ENCODE measurements at regions not wholly inside any gene's neighbourhood (a gene's known extent, or its start where the extent isn't known, plus 50 kb on each side); places are given as distances from the start of the nearest gene placed in this dataset.

DNA sequence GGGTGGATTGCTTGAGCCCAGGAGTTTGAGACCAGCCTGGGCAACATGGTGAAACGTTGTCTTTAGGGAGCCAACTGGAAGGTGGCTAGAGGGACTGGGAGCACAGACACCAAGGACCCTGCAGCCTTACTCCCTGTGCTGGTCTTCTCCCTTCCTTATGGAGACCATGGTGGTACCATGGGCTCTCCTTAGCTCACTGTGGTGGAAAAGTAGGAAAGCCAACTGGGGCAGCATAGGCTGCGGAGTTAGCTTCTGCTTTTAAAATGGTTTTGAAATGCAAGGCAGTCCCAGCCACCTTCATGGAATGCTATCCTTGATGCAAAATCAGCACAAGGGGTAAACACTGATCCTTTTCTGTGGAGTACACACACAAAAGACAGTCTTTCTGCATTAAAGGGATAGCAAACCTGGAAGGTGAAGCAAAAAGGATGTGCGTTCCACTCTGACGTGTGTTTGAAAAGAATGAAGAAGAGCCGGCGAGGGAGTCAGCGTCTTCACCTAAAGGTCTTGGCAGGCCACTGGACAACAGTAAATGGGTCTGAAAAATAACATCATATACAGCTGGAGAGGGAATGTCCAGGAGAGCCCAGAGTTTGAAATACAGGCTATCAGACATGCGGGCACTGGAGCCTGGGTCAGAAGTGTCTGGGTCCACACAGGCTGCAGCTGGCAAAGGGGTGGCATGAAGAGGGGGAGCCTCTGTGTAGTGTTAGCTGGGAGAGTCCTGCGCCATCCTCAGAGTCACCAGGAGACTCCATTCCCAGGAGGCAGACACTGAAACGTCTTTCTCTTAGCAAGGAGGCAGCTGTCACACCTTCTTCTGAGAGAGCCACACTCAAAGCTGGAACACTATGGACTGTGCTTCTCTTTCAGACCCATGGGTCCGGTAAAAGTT, 58.5 kb downstream of the GPR6 start:
- TF ChIP-seq TCF12 (IDR thresholded peaks at IDR 0.05; ENCODE audit: low read depth) (no peak), EGR1 (IDR thresholded peaks at IDR 0.05) (no peak), TEAD4 (IDR thresholded peaks at IDR 0.05) (no peak)

DNA sequence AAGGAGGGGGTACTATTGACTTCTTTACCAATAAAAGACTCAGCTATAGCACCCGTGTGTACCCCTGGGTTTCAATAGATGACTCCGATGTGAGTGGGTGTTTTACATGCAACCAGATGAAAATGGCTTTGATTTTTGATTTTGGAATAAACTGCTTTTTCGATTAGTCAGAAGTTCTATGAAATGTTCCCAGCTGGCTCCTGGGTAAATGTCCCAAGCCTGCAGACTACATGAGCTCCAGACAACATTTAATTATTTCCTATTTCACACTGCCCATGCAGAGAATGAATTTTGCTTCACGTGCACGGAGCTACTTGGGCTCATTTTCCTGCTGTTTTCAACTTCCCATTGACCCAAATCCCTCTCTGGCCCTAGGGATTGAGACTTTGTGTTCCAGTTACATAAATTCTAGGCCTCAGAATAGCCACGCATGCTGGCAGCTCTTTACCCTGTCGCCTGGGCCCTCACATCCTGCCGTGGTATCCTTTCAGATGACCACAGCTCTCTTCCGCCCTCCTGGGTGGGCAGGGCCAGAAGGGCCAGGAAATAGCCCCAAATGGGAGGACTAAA, 59.7 kb downstream of the GPR6 start:
- TF ChIP-seq CREB1 (IDR thresholded peaks at IDR 0.05; ENCODE audit: low read depth) = no peak
- TF ChIP-seq, protein P1, sequence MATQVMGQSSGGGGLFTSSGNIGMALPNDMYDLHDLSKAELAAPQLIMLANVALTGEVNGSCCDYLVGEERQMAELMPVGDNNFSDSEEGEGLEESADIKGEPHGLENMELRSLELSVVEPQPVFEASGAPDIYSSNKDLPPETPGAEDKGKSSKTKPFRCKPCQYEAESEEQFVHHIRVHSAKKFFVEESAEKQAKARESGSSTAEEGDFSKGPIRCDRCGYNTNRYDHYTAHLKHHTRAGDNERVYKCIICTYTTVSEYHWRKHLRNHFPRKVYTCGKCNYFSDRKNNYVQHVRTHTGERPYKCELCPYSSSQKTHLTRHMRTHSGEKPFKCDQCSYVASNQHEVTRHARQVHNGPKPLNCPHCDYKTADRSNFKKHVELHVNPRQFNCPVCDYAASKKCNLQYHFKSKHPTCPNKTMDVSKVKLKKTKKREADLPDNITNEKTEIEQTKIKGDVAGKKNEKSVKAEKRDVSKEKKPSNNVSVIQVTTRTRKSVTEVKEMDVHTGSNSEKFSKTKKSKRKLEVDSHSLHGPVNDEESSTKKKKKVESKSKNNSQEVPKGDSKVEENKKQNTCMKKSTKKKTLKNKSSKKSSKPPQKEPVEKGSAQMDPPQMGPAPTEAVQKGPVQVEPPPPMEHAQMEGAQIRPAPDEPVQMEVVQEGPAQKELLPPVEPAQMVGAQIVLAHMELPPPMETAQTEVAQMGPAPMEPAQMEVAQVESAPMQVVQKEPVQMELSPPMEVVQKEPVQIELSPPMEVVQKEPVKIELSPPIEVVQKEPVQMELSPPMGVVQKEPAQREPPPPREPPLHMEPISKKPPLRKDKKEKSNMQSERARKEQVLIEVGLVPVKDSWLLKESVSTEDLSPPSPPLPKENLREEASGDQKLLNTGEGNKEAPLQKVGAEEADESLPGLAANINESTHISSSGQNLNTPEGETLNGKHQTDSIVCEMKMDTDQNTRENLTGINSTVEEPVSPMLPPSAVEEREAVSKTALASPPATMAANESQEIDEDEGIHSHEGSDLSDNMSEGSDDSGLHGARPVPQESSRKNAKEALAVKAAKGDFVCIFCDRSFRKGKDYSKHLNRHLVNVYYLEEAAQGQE (IDR thresholded peaks at IDR 0.05; ENCODE audit: low read depth) = no peak
- no peak for TF ChIP-seq EGR1 (IDR thresholded peaks at IDR 0.05)
- TF ChIP-seq, protein P2, sequence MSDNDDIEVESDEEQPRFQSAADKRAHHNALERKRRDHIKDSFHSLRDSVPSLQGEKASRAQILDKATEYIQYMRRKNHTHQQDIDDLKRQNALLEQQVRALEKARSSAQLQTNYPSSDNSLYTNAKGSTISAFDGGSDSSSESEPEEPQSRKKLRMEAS (IDR thresholded peaks at IDR 0.05) = no peak
- no peak for TF ChIP-seq NFIC (IDR thresholded peaks at IDR 0.05)
- TF ChIP-seq TAF1 (IDR thresholded peaks at IDR 0.05; ENCODE audit: low read depth) = no peak
- TF ChIP-seq, protein P3, sequence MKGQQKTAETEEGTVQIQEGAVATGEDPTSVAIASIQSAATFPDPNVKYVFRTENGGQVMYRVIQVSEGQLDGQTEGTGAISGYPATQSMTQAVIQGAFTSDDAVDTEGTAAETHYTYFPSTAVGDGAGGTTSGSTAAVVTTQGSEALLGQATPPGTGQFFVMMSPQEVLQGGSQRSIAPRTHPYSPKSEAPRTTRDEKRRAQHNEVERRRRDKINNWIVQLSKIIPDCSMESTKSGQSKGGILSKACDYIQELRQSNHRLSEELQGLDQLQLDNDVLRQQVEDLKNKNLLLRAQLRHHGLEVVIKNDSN (IDR thresholded peaks at IDR 0.05) = no peak
- TF ChIP-seq RAD21 (IDR thresholded peaks at IDR 0.05; ENCODE audit: low read depth) = no peak
- no peak for TF ChIP-seq ZBTB7A (IDR thresholded peaks at IDR 0.05; ENCODE audit: low read depth)
- no peak for TF ChIP-seq TEAD4 (IDR thresholded peaks at IDR 0.05)

DNA sequence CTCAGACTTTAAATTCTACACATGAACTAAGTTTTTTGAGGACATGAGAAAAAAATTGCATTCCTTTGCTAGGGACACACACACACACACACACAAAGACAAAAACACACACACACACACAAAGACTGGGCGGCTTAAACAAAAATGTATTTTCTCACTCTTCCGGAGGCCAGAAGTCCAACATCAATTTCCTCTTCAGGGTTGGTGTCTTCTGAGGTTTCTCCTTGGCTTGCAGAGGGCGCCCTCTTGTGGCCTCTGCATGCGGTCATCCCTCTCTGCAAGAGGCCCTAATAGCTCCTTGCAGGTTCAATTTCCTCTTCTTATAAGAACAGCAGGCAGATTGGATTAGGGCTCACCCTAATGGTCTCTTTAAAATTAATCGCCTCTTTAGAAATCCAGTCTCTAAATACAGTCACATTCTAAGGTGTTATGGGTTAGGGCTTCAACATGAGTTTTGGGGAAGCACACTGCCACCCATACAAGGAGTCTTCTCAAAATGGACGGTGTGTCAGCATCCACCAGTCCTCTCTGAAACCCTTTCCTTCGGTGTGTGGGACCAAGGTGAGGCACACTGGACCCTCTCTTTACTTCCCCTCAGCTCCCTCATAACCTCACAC, 61.4 kb downstream of the GPR6 start:
- TF ChIP-seq RAD21 (IDR thresholded peaks at IDR 0.05; ENCODE audit: low read depth) = peak; percentile 99
- no peak for TF ChIP-seq FOXM1 (IDR thresholded peaks at IDR 0.05; ENCODE audit: borderline replicate concordance, low read depth)
- TF ChIP-seq TCF12 (IDR thresholded peaks at IDR 0.05; ENCODE audit: low read depth) = no peak
- no peak for TF ChIP-seq EP300 (IDR thresholded peaks at IDR 0.05; ENCODE audit: borderline replicate concordance)
- TF ChIP-seq TAF1 (IDR thresholded peaks at IDR 0.05; ENCODE audit: low read depth) = no peak
- no peak for TF ChIP-seq EGR1 (IDR thresholded peaks at IDR 0.05)
- TF ChIP-seq CEBPB (IDR thresholded peaks at IDR 0.05) = no peak
- TF ChIP-seq, protein P2 (IDR thresholded peaks at IDR 0.05) = no peak

DNA sequence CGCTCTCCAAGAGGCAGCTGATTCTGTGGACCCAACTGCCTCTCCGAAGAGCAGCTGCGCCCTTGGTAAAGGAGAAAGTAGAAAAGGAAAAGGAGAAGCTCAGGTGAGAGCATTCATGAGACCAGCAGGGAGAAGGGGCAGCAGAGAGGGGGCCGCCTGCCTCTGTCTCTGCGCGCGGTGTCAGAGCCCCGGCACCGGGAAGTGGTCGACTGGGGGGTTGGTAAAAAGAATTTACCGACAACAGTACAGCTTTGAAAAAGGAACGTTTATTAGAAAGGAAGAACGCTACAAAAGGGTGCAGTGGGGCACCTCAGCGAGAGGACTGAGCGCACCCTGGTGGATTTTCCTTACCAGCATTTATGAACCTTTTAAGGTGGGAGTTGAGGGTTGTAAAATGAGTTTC, 61.9 kb downstream of the GPR6 start:
- peak; percentile 39 for TF ChIP-seq RAD21 (IDR thresholded peaks at IDR 0.05; ENCODE audit: low read depth)
- TF ChIP-seq, protein P1 (IDR thresholded peaks at IDR 0.05; ENCODE audit: low read depth) = no peak

DNA sequence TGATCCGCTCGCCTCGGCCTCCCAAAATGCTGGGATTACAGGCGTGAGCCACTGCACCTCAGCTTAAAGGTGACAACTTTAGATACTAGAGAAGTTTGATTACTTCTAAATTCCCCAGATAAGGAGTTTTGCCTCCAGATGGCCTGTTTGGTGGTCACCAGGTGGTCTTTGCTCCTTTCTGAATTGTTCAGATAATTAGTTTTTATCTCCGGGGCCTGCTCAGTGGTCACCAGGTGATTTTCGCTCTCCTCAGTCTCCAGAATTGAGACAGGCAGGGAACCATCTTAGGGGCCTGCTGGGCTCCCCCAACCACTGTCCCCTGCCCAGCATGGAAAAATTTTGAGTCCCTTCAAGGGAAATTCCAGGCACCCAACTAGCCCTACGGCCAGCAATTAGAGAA, 62.6 kb downstream of the GPR6 start:
- TF ChIP-seq ZBTB7A (IDR thresholded peaks at IDR 0.05; ENCODE audit: low read depth) = no peak

DNA sequence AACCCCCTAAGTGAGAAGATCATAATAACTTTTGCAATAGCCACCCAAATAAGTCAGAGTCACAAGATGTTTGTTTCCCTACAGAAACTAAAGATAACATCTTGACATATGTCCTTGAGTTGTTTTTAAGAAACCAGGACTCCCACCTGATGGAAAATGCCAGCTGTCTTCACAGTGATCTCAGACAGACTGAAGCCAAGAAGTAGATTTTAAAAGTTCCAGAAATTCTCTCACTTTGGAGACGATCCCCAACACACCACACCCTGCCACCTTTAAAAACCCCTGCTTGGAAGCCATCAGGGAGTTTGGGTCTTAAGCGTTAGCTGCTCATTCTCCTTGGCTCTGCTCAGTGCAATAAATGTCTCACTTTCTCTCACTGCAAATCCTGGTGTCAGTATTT, 63.0 kb downstream of the GPR6 start:
- TF ChIP-seq CEBPB (IDR thresholded peaks at IDR 0.05) (no peak), YY1 (IDR thresholded peaks at IDR 0.05; ENCODE audit: low read depth) (no peak), RAD21 (IDR thresholded peaks at IDR 0.05; ENCODE audit: low read depth) (no peak), EGR1 (IDR thresholded peaks at IDR 0.05) (no peak)
- TF ChIP-seq, protein P3 (IDR thresholded peaks at IDR 0.05) = no peak
- TF ChIP-seq, protein P2 (IDR thresholded peaks at IDR 0.05) = no peak
- TF ChIP-seq, protein P1 (IDR thresholded peaks at IDR 0.05; ENCODE audit: low read depth) = no peak

Data from Ishikawa (cell line).